Endothelial cell of umbilical vein (primary cell): ENCODE measurements at regions not wholly inside any gene's neighbourhood (a gene's known extent, or its start where the extent isn't known, plus 50 kb on each side); places are given as distances from the start of the nearest gene placed in this dataset.

Experiments
- EZH2 ChIP-seq: IDR thresholded peaks from 2 replicates; pipeline ENCODE4 v1.6.1; 2012; ENCODE audit warnings: borderline replicate concordance, low read depth, mild to moderate bottlenecking, moderate library complexity, low read length, inconsistent platforms; ENCODE audit not compliant: severe bottlenecking
- FOS ChIP-seq: IDR thresholded peaks from 2 replicates; pipeline ENCODE4 v1.6.1; 2011; ENCODE audit warnings: mild to moderate bottlenecking, low read length, moderate library complexity, borderline replicate concordance; ENCODE audit not compliant: insufficient read depth
- JUN ChIP-seq: IDR thresholded peaks from 2 replicates; pipeline ENCODE4 v1.6.1; 2011; ENCODE audit warnings: borderline replicate concordance, low read depth; ENCODE audit not compliant: insufficient read length, insufficient read depth
- MYC ChIP-seq: IDR thresholded peaks from one replicate; pipeline ENCODE4 v1.6.1; 2011; ENCODE audit warnings: mild to moderate bottlenecking, low read depth, low read length
- POLR2A ChIP-seq: IDR thresholded peaks from 2 replicates; pipeline ENCODE4 v1.6.1; 2012; ENCODE audit warnings: low read depth, mild to moderate bottlenecking, control low read depth, low read length
- POLR2AphosphoS5 ChIP-seq: IDR thresholded peaks from 2 replicates; pipeline ENCODE4 v1.6.1; 2012; ENCODE audit warnings: low read depth, mild to moderate bottlenecking, control low read depth, low read length, moderate library complexity; ENCODE audit not compliant: insufficient read depth
- TF ChIP-seq, protein P1 (sequence below), 2 donors: IDR thresholded peaks; 1 replicate in 1 of 2; 2 replicates in 1 of 2; pipeline ENCODE4 v1.5.1; 2011; ENCODE audit warnings: low read length in 2 of 2, mild to moderate bottlenecking in 2 of 2, moderate library complexity in 2 of 2, control low read depth in 1 of 2, inconsistent platforms in 1 of 2, low read depth in 1 of 2; ENCODE audit not compliant: insufficient read depth in 1 of 2; ENCODE audit errors: extremely low read depth in 1 of 2

DNA sequence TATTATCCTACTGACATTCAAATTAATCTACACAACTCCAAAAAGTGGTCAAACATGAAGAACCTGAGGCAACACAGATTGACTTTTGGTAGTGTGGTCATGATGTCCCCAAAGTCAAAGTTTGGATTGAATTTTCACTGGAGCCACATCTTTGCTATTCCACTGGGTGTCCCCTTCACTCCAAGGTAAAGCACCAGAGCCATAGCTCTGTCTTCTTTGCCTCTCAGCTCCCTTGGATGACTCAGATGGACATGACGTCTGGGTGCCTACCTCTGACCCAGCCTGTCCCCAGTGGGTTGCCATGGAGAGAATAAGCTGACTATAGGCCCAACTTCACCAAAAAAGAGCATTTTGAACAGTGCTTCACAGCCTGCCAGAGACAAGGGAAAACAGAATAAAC, 57.4 kb upstream of the ARHGAP42 start:
- TF ChIP-seq, protein P1, sequence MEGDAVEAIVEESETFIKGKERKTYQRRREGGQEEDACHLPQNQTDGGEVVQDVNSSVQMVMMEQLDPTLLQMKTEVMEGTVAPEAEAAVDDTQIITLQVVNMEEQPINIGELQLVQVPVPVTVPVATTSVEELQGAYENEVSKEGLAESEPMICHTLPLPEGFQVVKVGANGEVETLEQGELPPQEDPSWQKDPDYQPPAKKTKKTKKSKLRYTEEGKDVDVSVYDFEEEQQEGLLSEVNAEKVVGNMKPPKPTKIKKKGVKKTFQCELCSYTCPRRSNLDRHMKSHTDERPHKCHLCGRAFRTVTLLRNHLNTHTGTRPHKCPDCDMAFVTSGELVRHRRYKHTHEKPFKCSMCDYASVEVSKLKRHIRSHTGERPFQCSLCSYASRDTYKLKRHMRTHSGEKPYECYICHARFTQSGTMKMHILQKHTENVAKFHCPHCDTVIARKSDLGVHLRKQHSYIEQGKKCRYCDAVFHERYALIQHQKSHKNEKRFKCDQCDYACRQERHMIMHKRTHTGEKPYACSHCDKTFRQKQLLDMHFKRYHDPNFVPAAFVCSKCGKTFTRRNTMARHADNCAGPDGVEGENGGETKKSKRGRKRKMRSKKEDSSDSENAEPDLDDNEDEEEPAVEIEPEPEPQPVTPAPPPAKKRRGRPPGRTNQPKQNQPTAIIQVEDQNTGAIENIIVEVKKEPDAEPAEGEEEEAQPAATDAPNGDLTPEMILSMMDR (IDR thresholded peaks at IDR 0.05; ENCODE audit: extremely low read depth in 1 of 2, insufficient read depth in 1 of 2, low read depth in 1 of 2, low read length in 2 of 2) = no peak
- TF ChIP-seq POLR2AphosphoS5 = no peak
- TF ChIP-seq FOS = no peak
- TF ChIP-seq POLR2A = no peak
- no peak for TF ChIP-seq EZH2
- no peak for TF ChIP-seq JUN
- TF ChIP-seq MYC = no peak
